Neural cell (in vitro differentiated cells): ENCODE measurements at regions not wholly inside any gene's neighbourhood (a gene's known extent, or its start where the extent isn't known, plus 50 kb on each side); places are given as distances from the start of the nearest gene placed in this dataset.

Source experiments
- EP300 ChIP-seq: fragments of 450-650 bp; conservative IDR thresholded peaks from 2 replicates; pipeline ENCODE4 v1.6.1; 2014; ENCODE audit warnings: antibody characterized with exemption, mild to moderate bottlenecking, moderate library complexity; ENCODE audit not compliant: poor library complexity, severe bottlenecking
- EZH2 ChIP-seq: fragments of 200-600, 300-800 bp; shearing (Covaris generic), sonication (generic); IDR thresholded peaks from 2 replicates; pipeline ENCODE4 v1.6.1; 2014; ENCODE audit warnings: antibody characterized with exemption, low read length, borderline replicate concordance, mild to moderate bottlenecking; ENCODE audit not compliant: insufficient read depth, poor library complexity, severe bottlenecking
- MXI1 ChIP-seq: fragments of 450-650 bp; conservative IDR thresholded peaks from 2 replicates; pipeline ENCODE4 v1.6.1; 2014; ENCODE audit warnings: antibody characterized with exemption, mild to moderate bottlenecking; ENCODE audit not compliant: poor library complexity, severe bottlenecking
- POLR2AphosphoS5 ChIP-seq: IDR thresholded peaks from 2 replicates; pipeline ENCODE4 v1.6.1; 2012
- RAD21 ChIP-seq: fragments of 450-650 bp; conservative IDR thresholded peaks from 2 replicates; pipeline ENCODE4 v1.6.1; 2014; ENCODE audit warnings: antibody characterized with exemption, mild to moderate bottlenecking, moderate library complexity
- SMC3 ChIP-seq: fragments of 450-650 bp; conservative IDR thresholded peaks from 2 replicates; pipeline ENCODE4 v1.6.1; 2014; ENCODE audit warnings: antibody characterized with exemption, mild to moderate bottlenecking, moderate library complexity; ENCODE audit not compliant: poor library complexity
- TAF1 ChIP-seq: IDR thresholded peaks from 2 replicates; pipeline ENCODE4 v1.6.1; 2012; ENCODE audit warnings: low read depth
- TF ChIP-seq, protein P1 (sequence below): fragments of 450-650 bp; IDR thresholded peaks from 2 replicates; pipeline ENCODE4 v1.5.1; 2014; ENCODE audit warnings: antibody characterized with exemption, mild to moderate bottlenecking, moderate library complexity; ENCODE audit not compliant: poor library complexity, severe bottlenecking

DNA sequence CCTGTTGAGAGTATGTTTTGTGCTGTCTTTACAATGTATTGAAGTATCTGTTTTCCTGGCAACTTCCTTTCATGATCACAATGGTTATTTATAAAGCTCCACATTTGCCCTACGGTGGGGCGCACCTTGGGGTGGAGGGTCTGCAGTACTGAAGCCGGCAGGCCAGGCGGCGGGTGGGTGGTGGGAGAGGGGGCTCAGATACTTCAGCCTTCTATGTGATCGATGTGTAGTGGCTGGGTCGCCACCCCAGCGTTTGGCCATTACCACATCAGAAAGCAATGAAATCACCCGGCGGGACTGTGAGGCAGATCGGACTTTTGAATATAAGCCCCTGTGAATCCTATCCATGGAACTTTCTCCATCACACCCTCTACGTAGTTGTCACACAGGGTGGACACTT, 196.6 kb downstream of the FOXL1 start:
- TF ChIP-seq SMC3, result no peak
- TF ChIP-seq, protein P1, sequence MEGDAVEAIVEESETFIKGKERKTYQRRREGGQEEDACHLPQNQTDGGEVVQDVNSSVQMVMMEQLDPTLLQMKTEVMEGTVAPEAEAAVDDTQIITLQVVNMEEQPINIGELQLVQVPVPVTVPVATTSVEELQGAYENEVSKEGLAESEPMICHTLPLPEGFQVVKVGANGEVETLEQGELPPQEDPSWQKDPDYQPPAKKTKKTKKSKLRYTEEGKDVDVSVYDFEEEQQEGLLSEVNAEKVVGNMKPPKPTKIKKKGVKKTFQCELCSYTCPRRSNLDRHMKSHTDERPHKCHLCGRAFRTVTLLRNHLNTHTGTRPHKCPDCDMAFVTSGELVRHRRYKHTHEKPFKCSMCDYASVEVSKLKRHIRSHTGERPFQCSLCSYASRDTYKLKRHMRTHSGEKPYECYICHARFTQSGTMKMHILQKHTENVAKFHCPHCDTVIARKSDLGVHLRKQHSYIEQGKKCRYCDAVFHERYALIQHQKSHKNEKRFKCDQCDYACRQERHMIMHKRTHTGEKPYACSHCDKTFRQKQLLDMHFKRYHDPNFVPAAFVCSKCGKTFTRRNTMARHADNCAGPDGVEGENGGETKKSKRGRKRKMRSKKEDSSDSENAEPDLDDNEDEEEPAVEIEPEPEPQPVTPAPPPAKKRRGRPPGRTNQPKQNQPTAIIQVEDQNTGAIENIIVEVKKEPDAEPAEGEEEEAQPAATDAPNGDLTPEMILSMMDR, result no peak
- TF ChIP-seq EZH2, result no peak
- no peak for TF ChIP-seq POLR2AphosphoS5
- no peak for TF ChIP-seq RAD21
- TF ChIP-seq EP300, result no peak
- TF ChIP-seq MXI1, result no peak
- TF ChIP-seq TAF1, result no peak
